Hepatic stellate cell (primary cell): ENCODE measurements at regions not wholly inside any gene's neighbourhood (a gene's known extent, or its start where the extent isn't known, plus 50 kb on each side); places are given as distances from the start of the nearest gene placed in this dataset.
"Not testable (repeated sequence)": the region's sequence is repeated elsewhere in the genome, so short reads cannot be mapped to it uniquely, and the experiment has no call there.

Experiments used
- DNase-seq: peaks from one replicate; pipeline ENCODE4 v3.0.0; 2011; ENCODE audit warnings: low spot score

DNA sequence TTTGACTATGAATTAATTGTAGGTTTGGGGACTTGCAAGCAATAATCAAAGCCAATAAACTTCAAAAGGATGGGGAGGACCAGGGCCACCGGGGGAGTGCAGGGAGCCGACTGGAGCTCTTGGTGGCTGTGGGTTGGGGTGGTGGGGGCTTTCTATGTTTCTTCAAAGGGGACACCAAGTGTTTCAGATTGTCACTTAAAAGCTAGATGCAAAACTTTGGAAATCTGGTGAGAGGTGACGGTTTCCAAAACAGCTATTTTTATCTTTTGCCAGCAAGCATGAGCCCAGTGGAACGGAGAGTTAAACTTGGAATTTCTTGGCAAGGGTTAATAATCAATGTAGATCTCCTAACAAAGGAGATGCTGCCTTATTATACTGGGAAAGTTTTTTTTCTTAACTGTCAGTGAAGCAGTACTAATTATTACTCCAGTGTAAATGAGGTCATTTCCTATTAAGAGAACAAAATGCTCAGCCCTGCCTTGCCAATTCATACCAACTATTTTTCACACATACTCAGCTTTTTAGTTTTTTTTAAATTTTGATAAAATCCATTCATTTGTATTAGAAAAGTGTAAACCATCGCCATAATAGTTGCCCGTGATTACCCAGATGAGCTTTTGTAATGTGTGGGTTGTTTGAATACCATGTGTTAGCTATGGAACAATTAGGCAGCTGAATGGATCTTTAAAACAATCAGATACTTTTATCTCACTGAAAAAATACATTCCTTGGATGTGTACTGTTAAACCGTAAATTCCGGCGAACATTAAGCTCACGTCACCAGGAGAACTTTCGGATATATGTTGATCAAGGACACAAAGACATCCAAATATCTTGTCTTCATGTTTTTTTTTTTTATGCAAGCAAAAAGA is 95.9 kb upstream of the ZNF536 start:
- DNase-seq = no peak

DNA sequence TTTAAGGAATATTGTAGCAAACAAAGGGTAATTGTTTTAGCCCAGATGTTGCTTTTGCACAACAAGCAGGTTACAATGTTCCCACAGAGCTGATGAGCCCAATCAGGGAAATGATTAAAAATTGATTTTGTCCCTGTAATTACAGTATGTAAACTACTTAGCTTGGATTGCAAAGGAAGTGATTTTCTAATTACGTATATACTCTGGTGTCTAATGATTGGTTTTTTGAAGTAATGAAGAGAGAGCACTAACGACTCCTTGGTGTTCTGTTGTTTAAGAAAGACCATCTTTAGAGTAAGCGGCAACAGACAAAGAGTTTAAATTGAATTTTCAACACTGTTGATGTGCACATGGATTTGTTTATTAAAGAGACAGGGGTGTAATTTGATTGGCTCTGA is 95.3 kb upstream of the ZNF536 start:
- DNase-seq = no peak

DNA sequence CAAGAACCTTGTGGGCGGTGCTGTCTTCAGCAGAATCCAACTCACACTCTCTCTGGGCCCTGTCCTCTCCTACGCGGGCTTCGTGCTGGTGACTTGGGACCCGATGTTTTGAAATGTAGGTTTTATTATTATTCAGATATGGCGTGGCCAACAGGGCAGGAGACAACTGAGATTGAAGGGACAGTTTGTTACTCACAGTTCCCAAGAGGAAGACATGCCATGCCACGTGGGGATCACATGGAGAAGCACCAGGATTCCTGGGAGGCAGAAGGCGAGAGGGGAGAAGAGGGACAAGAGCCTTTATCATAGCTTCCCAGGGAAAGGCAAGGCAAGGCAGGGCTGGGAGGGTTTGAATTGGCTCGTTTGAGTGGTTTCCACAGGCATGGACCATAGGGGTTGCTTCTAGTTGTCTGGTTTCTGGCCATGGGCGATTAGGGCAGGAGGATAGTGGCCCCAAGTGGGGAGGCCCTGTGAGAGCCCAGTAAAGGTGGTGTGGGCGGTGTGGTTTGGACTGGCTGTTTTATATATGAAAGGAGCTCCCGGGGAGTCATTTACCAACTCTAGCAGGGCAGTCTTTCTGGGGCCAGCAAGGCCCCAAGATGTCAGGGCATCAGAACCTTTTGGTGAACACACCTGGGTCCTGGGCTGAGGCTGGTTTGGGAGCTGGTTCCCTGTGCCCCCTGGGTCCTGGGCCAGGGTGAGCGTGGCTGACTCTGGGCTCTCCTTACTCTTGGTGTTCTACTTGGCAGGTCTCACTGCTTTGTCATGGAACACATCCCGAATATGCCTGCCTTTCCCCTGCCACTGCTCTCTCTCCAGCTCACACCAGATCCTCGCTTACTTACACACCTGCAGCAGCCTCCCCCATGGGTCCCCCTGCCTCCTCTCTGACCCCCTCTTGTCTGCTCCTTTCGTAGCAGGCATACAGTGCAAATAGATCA is 94.0 kb upstream of the ZNF536 start:
- no peak for DNase-seq

DNA sequence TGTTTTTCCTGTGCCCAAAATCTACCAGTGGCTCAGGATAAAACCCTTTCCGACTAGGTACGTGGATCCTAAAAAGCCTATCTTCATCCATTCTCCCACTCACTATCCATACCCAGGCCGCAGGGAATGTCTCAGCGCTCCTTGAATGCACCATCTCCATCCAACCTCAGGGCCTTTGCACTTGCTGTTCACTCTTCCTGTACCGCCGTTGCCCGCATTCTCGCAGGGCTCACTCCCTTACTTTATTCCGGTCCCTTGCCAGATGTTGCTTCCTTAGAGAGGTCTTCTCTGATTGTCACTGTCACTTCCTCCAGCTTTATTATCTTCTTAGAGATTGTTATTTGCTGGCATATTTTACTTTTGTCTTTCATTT is 93.3 kb upstream of the ZNF536 start:
- DNase-seq = no peak

DNA sequence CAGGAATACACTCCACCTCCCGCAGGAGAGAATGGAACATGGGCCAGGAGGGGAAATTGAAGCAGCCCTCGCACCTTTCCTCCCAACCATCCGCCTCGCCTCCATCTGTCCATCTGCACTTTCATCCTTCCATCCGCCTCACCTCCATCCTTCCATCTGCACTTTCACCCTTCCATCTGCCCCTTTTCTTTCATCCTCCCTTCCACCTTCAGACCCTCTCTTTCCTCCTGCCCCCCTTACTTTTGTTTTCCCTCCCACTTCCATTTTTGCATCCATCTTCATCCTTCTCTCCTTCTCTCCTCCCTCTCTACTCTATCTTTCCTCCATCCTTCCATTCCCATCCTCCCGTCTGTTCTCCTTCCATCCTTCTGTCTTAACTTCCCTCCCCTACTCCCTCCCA is 92.2 kb upstream of the ZNF536 start:
- no peak for DNase-seq

DNA sequence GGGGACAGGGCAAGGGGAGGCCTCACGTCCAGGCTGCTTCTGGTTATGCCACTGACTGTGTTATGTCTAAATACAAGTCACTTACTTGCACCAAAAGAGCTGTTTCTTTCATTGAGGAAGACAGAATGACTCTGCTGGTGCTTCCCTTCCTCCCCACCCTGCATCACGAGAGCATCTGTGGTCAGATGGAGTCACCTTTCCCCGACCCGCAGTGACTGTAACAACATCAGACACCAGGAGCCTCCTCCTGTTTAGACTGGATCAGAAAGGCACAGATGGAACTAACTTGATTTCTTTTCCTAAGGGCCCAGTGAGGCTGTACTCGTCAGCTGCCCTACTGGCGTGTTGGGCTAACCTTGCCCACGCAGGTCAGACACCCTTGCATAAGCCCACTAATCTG is 90.3 kb upstream of the ZNF536 start:
- no peak for DNase-seq

DNA sequence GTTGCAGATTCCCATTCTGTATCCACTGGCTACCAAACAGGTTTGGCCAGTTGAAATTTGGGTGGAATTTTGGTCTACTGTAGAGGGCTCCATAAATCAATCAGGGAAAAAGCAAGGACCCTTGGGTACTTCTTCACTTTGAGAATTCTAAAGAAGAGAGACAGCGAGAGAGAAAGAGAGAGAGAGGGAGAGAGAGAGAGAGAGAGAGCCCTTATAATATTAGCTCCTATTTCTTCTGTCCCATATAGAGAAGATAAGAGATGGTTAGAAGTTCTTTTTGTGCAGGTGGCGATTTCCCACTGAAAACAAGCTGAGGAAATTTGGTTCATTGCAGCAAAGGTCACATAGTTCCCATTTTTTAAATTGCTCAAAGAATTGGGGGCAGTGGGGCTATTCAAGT is 88.6 kb upstream of the ZNF536 start:
- DNase-seq = no peak

DNA sequence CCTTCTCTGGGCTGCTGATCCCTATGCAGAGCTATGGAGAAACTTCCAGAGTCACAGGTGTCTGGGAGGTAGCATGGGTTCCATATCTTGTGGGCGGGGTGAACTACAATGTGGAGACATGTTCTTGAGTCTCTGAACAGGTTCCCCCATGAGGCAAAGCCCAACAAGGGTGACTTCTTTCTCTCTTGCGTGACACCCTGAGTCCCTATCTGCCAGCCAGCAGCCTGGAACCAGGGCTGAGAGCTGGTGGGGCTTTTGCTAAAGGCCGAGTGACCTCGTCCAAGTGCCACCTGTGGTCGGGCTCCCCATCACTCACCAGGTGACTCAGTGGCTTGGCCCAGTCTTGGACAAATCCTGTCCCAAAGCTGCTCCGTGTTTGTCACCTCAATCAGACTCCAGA is 88.0 kb upstream of the ZNF536 start:
- no peak for DNase-seq

DNA sequence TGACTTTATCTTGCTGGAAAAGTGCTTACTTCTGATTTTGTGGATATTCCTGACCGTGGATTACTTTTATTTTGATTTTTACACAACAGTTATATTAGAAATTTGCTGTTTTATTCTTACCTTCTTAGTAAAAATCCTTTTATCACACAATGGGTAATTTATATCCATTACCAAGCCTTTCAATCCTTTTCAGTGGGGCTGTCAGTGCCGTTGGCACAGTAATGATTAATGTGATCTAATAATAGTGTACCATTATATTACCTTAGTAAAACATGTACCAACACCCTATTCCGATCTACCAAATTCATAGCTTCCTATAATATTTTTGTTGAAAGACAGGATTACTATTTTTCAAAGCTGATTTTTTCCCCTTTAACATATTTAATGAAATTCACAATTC is 87.3 kb upstream of the ZNF536 start:
- no peak for DNase-seq

DNA sequence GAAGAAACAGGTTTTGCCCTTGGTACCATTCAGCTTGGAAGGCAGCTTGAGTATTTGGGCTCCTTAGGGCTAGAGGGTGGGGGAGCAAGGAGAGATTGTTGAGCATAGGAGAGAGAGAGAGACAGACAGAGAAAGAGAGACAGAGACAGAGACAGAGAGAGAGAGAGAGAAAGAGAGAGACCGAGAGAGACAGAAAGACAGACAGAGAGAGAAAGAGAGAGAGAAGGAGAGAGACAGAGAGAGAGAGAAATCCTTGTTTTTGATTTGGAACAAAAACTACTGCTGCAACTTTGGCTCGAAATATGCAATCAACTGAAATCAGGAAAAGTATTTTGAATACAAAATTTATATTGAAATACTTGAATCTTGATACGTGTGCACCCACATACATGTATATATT is 85.8 kb upstream of the ZNF536 start:
- DNase-seq = no peak

DNA sequence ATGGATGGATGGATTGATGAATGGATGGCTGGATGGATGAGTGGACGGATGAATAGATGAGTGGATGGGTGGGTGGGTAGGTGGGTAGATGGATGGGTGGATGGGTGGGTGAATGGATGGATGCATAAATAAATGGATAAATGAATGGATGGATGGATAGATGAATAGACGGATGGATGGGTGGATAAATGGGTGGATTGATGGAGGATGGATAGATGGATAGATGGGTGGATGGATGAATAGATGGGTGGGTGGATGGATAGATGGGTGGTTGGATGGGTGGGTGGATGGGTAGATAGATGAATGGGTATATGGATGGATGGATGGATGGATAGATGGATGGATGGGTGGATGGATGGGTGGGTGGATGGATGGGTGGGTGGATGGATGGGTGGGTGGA is 84.9 kb upstream of the ZNF536 start:
- DNase-seq = no peak

DNA sequence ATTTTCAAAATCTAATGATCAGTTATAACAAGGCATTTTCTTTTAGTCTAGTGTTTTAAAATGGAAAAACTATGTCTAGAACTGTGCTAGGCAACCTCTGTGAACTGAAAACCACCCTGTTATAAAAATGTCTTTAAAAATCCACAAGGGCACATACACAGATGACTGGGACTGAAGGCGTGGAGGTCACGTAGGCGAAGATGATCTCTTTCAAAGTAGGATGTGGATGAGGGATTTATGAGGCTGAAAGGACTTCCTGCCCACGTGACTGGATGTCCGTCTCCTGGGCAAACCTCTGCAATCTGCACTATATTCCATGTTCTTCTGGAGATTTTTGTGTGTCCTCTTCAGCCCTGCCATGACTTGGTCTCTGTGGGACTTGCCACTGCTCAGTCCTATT is 84.2 kb upstream of the ZNF536 start:
- no peak for DNase-seq

DNA sequence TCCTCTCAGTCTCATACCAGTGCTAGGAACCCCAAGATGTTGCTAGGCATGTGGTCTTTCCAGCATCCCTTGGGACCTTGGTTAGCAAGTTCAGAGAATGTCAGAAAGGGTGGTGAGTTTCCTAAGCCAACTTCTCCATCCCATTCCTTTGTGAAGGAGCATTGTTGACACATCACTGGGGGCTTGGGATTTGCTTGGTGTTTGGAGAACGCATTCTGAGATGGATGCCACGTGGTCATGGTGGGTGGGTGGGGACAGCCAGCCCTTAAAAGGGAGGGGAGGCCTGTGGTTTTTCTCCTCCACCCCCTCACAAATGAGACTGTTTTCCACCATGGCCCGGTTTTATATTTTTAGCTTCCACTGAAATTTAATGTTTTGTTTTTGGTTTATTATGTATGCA is 83.3 kb upstream of the ZNF536 start:
- no peak for DNase-seq

DNA sequence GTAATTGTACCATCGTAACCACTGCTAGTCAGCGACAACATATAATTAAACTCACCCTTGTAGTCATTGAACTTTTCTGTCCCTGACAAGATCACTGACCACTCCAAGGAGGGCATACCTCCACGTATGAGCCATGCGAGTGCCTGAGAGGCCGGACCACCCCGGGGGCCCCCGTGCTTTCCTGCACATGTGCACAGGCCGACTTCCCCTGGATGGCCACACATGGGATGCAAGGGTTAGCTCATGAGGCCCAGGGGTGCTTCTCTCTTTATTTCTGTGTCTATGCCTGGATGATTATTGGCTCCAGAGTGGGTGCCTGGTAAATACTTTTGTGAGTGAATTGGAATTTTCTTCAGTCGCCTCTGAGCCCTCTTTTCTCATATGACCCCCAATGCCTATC is 82.8 kb upstream of the ZNF536 start:
- no peak for DNase-seq

DNA sequence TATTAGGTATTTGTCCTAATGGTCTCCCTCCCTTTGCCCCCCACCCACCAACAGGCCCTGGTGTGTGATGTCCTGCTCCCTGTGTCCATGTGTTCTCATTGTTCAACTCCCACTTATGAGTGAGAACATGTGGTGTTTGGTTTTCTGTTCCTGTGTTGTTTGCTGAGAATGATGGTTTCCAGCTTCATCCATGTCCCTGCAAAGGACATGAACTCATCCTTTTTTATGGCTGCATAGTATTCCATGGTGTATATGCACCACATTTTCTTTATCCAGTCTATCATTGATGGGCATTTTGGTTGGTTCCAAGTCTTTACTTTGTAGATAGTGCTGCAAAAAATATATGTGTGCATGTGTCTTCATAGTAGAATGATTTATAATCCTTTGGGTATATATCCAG is 81.4 kb upstream of the ZNF536 start:
- DNase-seq = not testable (repeated sequence)

DNA sequence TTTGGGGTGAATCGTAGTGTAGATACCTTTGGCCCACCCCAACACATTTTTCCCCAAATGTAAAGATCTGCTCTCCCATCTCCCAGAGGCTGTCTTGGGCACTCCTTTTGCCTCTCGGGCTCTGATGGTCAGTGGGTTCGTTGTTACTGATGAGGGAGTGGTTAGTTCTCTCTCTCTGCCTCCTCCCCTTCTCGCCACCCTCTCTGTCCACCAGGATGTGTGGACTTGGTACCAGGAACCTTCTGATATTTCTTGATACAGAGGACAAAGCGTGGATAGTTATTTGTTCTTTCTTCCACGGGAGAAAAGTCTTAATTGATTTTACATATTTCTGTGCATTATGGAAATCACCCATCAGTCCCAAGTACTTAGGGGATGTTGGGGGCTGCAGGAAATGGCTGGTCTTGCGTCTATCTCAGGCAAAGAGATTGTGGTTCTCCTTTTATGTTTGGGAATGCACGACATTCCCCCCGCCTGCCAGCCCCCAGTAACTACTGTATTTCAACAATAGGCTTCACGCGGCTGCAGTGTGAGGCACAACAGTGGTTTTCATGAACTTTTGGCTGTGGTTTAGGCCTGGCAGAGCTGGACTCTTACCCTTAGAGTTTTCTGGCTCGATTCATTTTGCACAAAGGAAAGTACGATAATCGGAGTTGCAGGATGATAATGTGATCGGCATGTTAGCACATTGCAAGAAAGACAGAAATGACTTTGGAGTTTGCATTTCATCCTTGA is 79.0 kb upstream of the ZNF536 start:
- DNase-seq = no peak

DNA sequence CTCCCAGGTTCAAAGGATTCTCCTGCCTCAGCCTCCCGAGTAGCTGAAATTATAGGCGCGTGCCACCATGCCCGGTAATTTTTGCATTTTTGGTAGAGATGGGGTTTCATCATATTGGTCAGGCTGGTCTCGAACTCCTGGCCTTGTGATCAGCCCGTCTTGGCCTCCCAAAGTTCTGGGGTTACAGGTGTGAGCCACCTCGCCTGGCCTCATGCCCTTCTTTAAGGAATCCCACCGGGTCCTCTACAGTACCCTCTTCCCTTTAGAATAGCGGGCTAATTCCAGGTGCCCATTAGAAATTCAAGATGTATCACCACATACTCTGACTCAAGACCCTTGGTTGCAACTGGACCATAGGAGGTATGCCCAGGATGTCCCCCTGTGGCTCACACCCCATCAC is 74.2 kb upstream of the ZNF536 start:
- no peak for DNase-seq

DNA sequence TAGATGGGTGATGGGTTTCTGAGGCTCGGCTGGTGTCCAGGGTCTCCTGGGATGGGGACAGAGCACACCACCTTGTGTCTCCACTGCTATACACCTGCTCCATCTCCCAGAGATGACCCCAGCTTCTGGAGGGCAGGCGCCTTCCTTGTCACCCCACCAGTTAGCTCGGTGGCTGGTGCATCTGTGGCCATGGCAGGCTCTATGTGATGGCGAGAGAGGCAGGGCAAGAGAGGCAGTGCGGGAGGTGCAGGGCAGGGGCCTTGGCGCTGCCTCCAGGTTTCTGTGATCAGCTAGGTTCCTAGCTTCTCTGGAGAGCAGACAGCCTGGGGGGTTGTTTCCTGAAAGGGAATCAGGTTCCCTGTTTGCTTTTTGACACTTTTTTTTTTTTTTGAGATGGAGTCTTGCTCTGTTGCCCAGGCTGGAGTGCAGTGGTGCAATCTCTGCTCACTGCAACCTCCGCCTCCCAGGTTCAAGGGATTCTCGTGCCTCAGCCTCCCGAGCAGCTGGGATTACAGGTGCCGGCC is 69.0 kb upstream of the ZNF536 start:
- DNase-seq = no peak

DNA sequence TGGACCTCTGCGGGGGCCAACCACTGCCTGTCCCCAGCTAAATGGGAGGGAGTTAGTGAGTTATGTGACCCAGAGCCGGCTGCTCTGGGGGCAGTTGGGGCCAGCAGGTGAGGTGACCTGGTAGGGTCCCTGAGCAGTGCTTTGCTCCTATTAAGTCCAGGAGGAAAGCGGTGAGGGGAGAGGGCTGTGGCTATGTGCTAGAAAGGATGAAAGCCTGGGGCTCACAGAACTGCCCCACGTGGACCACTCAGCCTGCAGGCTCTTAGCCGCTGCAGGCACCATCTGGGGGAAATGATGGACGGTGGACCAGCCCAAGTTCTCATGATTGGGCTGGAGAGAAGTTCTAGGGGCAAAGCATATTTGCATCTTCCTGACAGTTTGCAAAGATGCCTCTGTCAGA is 67.6 kb upstream of the ZNF536 start:
- DNase-seq = no peak

DNA sequence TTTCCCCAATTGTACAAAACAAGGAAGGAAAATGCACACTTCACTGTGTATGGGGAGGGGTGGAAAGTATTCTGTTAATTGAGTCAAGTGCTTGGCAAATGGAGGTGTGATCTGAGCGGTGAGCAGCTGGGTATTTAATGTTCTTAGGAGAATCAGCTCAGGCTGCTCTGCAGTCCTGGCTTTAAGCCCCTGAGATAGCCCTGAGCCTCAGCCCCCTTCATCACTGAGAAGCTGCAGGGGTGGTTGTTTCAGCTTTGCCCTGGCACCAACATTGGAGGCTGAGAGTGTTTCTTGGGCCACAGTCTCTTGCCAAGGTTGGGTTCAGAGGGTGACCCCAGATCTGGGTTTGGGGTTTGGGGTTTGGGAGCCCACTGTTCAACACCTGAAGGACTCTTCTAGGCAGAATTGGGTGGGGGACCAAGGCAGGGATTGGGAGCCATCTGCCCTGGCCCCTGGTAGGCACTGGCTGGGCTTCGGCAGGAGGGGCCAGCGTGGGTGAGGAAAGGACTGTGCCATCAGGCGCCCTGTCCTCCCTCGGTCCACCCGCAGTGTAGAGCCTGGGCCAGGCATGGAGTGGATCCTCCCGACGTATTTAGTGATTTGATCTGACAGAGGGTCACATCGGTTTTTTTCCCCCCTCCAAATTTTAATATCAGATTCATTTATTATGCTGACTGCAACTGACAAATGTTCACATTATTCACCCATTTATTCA is 66.7 kb upstream of the ZNF536 start:
- DNase-seq = no peak

DNA sequence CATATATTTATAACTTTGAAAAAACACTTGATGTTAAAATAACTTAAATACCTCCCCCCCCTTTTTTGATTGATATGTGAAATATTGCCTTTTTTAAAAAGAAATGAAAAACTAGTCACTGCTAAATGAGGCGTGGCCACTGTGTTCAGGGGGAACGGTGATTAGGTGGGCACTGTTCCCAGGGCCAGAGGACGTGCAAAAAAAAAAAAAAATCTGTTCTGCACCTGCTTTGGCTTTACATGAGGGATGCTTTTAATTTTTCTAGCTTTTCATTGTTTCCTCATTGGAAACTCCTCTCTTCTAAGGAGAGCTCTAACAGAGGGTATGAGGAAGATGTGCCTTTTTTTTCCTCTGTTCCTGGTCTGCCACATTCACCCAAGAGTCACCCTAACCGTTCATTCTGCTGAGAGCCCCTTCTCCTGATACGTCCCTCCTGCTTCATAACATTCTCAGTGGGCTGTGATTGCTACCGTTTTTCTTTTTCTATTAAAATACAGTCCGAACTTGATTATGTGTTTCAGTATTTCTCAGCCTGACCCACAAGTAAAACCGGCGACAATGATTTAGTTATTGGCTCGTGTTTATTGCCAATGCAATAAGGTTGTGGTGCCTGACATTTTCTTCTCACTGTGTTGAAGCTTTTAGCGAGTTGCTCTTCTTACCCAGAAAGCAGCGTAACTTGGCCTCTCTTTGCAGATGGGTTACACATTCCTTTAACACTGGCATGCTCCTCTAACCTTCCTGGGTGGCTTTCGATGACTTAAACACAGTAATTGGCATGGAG is 64.8 kb upstream of the ZNF536 start:
- DNase-seq = no peak
